Omental fat pad (tissue), 3 donors: ENCODE measurements at regions not wholly inside any gene's neighbourhood (a gene's known extent, or its start where the extent isn't known, plus 50 kb on each side); places are given as distances from the start of the nearest gene placed in this dataset.

Experiments
- ATAC-seq: fragments of 150-250 bp; one replicate; pipeline ENCODE4 v1.9.1; 2016; ENCODE audit warnings: mild to moderate bottlenecking, moderate library complexity; ENCODE audit not compliant: low FRiP score
- DNase-seq: peaks from one replicate; pipeline ENCODE4 v3.0.0-alpha.2; 2019; ENCODE audit warnings: low spot score
- CTCF ChIP-seq, 3 donors: fragments of 450-650 bp; IDR thresholded peaks; one replicate each; pipeline ENCODE4 v1.5.1; 2016 to 2017; ENCODE audit warnings: antibody characterized with exemption in 3 of 3, mild to moderate bottlenecking in 3 of 3, moderate library complexity in 2 of 3

DNA sequence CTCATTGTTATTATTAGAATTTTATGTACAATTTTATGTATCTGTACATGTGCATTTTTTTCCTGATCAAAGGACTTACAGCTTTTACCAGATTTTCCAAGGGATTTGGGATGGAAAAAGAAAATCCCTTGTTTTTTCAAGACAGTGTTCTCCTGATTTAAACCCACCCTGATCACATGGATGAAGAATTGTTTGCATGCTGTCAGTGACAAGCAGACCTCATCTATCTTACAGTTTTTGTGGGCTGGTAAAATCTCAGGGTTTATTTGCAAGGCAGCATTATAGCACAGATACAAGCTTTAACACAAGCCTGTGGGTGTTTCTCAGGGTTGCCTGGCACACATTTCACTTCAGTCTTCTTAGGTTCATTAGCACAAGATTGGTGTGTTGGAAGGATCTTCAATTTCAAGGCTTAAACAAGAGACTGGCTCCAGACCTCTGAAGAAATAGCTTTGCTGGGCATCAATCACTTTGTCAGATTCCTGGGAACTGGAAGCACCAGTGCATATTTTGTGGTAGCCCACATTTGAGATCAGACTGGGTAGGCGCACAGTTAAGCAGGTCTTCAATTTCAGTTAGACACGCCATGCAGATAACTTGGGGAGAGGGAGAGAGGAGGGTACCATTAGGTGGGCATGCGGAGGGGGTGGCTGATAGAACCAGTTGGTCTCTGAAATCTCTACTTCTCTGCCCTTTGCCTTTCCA is 118.0 kb downstream of the TBX5 start:
- peak; percentile 62 for ATAC-seq
- TF ChIP-seq CTCF (IDR thresholded peaks at IDR 0.05) = no peak
- DNase-seq = no peak

- no peak for DNase-seq
- no peak for TF ChIP-seq CTCF (IDR thresholded peaks at IDR 0.05)
- no peak for ATAC-seq
Measured at GRCh38 chr12:114286145-114286544, 119.8 kb downstream of the TBX5 start.

DNA sequence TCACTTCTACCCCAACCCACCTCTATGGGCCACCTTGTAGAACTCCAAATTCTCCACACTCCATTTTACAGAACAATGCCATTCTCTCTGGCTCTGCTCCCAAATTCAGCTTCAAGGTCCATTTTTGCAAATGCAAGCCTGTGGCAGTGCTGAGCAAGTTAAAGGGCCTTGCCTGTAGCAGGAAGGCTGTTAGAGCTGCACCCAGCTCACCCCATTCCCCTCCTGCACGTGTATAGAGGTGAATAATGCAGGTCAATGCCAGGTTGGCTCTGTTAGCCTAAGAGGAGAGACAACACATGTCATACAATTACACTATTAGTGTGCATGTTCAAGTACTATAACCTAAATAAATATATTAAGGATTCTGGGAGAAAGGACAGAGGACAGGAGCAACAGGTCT is 120.4 kb downstream of the TBX5 start:
- ATAC-seq = no peak
- TF ChIP-seq CTCF (IDR thresholded peaks at IDR 0.05) = no peak

DNA sequence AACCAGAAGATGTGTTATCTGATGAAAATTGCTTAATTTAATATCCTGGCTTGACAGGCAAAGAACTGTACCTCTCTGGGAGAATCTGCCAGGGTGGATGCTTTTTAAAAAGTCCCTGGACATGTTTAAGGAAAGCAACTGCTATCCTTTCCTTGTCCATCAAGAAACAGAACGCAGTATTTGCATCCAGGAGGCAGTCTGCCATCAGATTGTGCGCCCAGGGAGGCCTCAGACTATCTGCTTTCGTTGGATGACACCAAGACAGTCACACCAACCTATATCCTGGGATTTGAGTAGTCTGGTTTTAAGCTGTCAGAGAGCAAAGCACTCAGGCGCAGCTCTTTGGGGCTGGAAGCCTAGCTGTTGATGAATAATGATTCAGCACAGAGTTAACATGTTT is 121.9 kb downstream of the TBX5 start:
- TF ChIP-seq CTCF (IDR thresholded peaks at IDR 0.05) = no peak
- DNase-seq = no peak
- no peak for ATAC-seq

More for the DNA sequence above, 120.4 kb downstream of the TBX5 start:
- DNase-seq = no peak

DNA sequence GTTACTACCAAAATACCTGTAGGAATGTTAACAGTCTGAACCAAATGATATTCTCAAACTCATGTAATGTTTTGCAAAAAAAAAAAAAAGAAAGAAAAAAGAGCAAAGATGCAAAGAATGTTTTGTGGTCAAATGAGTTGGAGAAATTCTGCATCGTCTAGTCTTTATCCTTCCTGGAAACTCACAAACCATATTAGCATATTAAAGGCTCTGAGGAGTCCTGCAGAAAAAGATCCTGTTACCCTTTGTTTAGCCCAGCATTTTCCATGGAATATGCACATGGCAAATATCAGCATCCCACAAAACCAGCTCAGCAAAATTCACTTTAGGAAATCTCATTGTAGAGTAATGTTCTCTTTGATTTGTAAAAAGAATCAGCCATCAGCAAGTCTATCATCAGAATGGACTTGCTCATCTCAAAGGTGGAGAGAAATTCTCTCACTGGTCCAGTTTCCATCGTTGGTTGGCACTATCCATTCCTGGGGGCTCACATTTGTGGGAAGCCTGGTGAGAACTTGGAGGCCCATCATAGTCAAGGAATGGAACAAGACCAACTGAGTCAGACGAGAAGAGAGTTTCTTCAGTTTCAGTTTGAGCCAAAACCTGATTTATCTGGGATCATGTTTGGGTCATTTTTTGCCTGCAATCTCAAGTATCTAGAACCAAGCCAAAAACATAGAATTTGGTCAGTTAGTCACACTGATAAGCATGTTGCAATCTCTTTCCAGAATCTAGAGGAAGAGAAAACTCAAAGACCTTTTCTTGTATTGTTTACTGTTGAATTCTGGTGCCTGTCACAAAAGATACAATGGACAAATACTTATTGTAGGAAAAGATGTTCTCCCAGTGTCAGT is 129.8 kb downstream of the TBX5 start:
- DNase-seq = no peak
- ATAC-seq = no peak
- TF ChIP-seq CTCF (IDR thresholded peaks at IDR 0.05) = no peak

- ATAC-seq (no peak), DNase-seq (no peak)
- TF ChIP-seq CTCF (IDR thresholded peaks at IDR 0.05) = no peak
Measured at GRCh38 chr12:114275086-114275485, 130.9 kb downstream of the TBX5 start.
